NCI-H187 (cell line): ENCODE measurements at regions not wholly inside any gene's neighbourhood (a gene's known extent, or its start where the extent isn't known, plus 50 kb on each side); places are given as distances from the start of the nearest gene placed in this dataset.
"Not testable (repeated sequence)": the region's sequence is repeated elsewhere in the genome, so short reads cannot be mapped to it uniquely, and the experiment has no call there.

Source experiments
- DNase-seq, 2 experiments: peaks; one replicate each; lab custom pipeline; 2025; lab: John Stamatoyannopoulos, UW

DNA sequence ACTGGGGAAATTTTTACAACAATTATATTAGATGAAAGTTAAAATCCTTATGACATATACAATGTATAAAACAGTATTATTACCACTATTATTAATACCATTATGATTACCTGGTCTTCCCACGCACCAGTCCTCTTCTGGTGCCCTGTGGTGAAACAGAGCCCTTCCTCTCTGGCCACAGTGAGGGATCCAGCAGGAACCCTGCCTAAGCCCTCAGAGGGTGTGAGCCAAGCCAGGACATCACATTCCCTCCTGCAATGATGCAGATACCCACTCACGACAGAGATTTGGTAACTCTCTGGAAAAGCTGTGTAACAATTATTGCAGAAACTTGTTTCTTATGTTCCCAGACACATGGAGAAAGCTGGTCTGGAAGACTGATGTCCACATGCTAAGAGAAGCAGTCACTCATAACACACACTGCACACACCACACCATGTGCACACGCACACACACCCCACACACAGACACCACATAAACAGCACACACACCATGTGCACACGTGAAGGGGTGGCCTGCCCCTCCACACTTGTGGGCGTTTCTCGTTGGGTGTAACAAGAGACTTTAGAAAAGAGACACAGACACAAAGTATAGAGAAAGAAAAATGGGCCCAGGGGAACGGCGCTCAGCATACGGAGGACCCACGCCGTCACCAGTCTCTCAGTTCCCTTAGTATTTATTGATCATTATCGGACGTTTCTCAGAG, 1373.8 kb upstream of the DEFB115 start:
- not testable (repeated sequence) for DNase-seq

DNA sequence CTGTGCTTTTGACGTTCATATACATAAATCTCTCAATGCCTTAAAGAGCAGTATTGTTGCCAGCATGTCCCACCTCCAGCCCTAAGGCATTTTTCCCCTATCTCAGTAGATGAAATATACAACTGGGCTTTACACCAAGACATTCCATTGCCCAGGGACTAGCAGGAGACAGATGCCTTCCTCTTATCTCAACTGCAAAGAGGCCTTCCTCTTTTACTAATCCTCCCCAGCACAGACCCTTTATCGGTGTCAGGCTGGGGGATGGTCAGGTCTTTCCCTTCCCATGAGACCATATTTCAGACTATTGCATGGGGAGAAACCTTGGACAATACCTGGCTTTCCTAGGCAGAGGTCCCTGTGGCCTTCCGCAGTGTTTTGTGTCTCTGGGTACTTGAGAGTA, 1373.1 kb upstream of the DEFB115 start:
- DNase-seq = not testable (repeated sequence)

DNA sequence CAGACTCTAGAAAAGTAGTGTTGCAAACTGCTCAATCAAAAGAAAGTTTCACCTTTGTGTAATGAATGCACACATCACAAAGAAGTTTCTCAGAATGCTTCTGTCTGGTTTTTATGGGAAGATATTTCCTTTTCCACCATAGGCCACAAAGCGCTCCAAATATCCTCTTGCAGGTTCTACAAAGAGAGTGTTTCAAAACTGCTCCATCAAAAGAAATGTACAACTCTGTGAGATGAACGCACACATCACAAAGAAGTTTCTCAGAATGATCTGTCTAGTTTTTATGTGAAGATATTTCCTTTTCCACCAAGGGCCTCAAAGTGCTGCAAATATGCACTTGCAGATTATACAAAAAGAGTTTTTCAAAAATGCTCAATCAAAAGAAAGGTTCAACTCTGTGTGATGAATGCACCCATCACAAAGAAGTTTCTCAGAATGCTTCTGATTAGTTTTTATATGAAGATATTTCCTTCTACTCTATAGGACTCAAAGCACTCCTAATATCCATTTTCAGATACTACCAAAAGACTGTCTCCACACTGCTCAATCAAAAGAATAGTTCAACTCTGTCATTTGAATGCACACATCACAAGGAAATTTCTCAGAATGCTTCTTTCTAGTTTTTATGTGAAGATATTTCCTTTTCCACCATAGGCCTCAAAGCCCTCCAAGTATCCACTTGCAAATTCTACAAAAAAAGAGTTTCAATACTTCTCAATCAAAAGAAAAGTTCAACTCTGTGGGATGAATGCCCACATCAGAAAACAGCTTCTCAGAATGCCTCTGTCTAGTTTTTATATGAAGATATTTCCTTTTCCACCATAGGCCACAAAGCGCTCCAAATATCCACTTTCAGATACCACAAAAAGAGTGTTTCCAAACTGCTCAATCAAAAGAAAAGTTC, 1371.9 kb upstream of the DEFB115 start:
- DNase-seq = not testable (repeated sequence)

DNA sequence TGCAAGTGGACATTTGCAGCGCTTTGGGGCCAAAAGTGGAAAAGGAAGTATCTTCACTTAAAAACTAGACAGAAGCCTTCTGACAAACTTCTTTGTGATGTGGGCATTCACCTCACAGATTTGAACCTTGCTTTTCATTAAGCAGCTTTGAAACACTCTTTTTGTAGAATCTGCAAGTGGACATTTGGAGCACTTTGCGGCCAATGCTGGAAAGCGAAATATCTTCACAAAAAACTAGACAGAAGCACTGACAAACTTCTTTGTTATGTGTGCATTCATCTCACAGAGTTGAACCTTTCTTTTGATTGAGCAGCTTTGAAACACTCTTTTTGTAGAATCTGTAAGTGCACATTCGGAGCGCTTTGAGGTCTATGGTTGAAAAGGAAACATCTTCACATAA, 1365.9 kb upstream of the DEFB115 start:
- not testable (repeated sequence) for DNase-seq
